OCI-M1 (cell line): ENCODE measurements at regions not wholly inside any gene's neighbourhood (a gene's known extent, or its start where the extent isn't known, plus 50 kb on each side); places are given as distances from the start of the nearest gene placed in this dataset.
A peak's percentile ranks its signal among the peaks of the same experiment; 100 is the strongest.
"Not testable (repeated sequence)": the region's sequence is repeated elsewhere in the genome, so short reads cannot be mapped to it uniquely, and the experiment has no call there.

Experiments used
- DNase-seq: peaks from one replicate; lab custom pipeline; 2025; lab: John Stamatoyannopoulos, UW

GRCh38 chr4:146073517-146073916, 102.0 kb upstream of the LSM6 start:
- no peak for DNase-seq

GRCh38 chr4:146072376-146072775, 103.1 kb upstream of the LSM6 start:
- DNase-seq = peak; percentile 22

- DNase-seq = no peak
These were observed 104.1 kb upstream of the LSM6 start for GRCh38 chr4:146071390-146071789.

GRCh38 chr4:146063143-146063542, 112.4 kb upstream of the LSM6 start:
- DNase-seq = no peak

GRCh38 chr4:146062340-146062739, 113.2 kb upstream of the LSM6 start:
- DNase-seq = peak; percentile 15

- DNase-seq = no peak
These were observed 113.7 kb upstream of the LSM6 start for GRCh38 chr4:146061610-146062334.

- no peak for DNase-seq
These were observed 115.7 kb upstream of the LSM6 start for GRCh38 chr4:146059865-146060264.

- no peak for DNase-seq
These were observed 116.4 kb upstream of the LSM6 start for GRCh38 chr4:146059151-146059550.

GRCh38 chr4:146058531-146058930, 117.0 kb upstream of the LSM6 start:
- DNase-seq = no peak

- no peak for DNase-seq
These were observed 116.1 kb upstream of the ZNF827 start for GRCh38 chr4:146054676-146055075.

GRCh38 chr4:146053891-146054290, 115.3 kb upstream of the ZNF827 start:
- no peak for DNase-seq

- no peak for DNase-seq
These were observed 113.2 kb upstream of the ZNF827 start for GRCh38 chr4:146051728-146052391.

GRCh38 chr4:146051223-146051622, 112.6 kb upstream of the ZNF827 start:
- DNase-seq = no peak

- no peak for DNase-seq
These were observed 111.2 kb upstream of the ZNF827 start for GRCh38 chr4:146049802-146050201.

GRCh38 chr4:146047768-146048167, 109.1 kb upstream of the ZNF827 start:
- DNase-seq = not testable (repeated sequence)

GRCh38 chr4:146041139-146042004, 102.7 kb upstream of the ZNF827 start:
- no peak for DNase-seq

GRCh38 chr4:146040623-146041022, 102.0 kb upstream of the ZNF827 start:
- peak; percentile 46 for DNase-seq

- no peak for DNase-seq
These were observed 94.5 kb upstream of the ZNF827 start for GRCh38 chr4:146033149-146033548.

- no peak for DNase-seq
These were observed 93.7 kb upstream of the ZNF827 start for GRCh38 chr4:146032234-146032860.

GRCh38 chr4:146029939-146030710, 91.5 kb upstream of the ZNF827 start:
- DNase-seq = no peak

- no peak for DNase-seq
These were observed 90.5 kb upstream of the ZNF827 start for GRCh38 chr4:146029147-146029546.
